ENCODE measurements at regions not wholly inside any gene's neighbourhood (a gene's known extent, or its start where the extent isn't known, plus 50 kb on each side); places are given as distances from the start of the nearest gene placed in this dataset.

DNA sequence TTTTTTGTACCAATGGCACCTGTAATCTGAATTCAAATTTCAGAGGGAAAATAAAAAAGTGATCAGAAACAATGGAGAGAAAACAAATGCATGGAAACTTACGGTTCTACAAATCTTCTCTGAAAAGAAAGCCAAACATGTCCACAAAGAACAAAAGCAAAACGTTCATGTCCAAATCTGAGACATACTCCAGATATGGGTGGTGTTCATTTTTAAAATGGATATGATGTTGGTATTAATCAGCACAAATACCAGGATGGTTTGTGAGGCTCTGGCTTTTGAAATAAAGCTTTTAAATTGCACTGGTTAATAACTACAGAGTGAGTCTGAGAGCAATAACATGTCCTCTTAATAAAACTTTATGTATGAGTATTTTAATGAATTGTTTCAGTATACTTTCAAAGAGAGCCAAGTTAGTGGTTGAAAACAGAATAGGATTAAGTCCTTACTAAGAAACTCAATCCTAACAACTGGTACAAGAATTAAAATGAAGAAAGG is 366.4 kb downstream of the INHBA start:
- Mint-ChIP-seq H3K9me3 (ENCODE audit: low read depth) (peaks cover 3% of the 10 kb centered on the region), H3K4me1 (no peaks in the 10 kb centered on the region), H3K27me3 (no peaks in the 10 kb centered on the region), H3K4me3 (no peak overlapping the region), H3K36me3 (no peaks in the 10 kb centered on the region), H3K27ac (no peak overlapping the region)
- ATAC-seq (no peak), DNase-seq (no peak)
- CTCF ChIA-PET, result no interaction called here

GRCh38 chr7:41334071-41334862 is 368.6 kb downstream of the INHBA start:
- Mint-ChIP-seq H3K27ac (no peak overlapping the region), H3K9me3 (ENCODE audit: low read depth) (peaks cover 5% of the 10 kb centered on the region), H3K4me3 (no peak overlapping the region), H3K27me3 (no peaks in the 10 kb centered on the region), H3K36me3 (no peaks in the 10 kb centered on the region), H3K4me1 (no peaks in the 10 kb centered on the region)
- ATAC-seq, result no peak
- DNase-seq, result no peak
- CTCF ChIA-PET, result no interaction called here

DNA sequence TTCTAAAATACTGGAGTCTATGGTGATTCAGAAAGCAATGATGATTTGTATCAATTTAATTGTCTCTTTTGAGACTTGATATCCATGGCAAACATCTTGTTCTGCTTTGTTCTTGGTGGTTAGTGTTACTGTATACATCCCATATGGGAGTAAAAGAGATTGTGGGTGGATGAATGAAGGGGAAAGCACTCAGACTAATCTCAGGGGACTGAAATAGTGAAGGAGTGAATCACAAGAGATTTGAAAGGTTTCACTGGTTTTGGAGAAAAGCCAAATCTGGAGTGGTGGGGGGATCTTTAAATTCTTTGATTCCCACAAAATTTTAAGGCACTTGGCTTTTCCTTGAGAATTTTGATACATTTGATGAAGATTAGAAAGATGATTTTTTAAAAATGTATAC is 369.4 kb downstream of the INHBA start:
- H3K9me3 Mint-ChIP-seq (ENCODE audit: low read depth), result peaks cover 5% of the 10 kb centered on the region
- H3K36me3 Mint-ChIP-seq, result no peaks in the 10 kb centered on the region
- no peak overlapping the region for H3K27ac Mint-ChIP-seq
- DNase-seq (no peak), ATAC-seq (no peak)
- CTCF ChIA-PET, result no interaction called here
- no peaks in the 10 kb centered on the region for H3K4me1 Mint-ChIP-seq
- H3K4me3 Mint-ChIP-seq, result no peak overlapping the region
- H3K27me3 Mint-ChIP-seq, result no peaks in the 10 kb centered on the region

DNA sequence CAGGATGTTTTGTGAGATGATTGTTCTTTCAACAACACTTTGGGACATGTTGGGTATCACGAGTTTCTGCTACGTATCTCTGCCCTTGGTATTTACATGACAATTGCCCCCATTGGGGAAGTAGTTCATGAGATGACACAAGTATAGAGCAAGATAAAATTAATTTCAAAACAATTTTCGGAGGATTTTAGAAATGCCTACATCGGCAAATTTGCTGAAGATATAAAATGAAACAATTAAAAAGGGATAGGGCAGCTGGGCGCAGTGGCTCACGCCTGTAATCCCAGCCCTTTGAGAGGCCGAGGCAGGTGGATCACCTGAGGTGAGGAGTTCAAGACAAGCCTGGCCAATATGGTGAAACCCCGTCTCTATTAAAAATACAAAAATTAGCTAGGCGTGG is 371.7 kb downstream of the INHBA start:
- Mint-ChIP-seq H3K9me3 (ENCODE audit: low read depth) (peaks cover 5% of the 10 kb centered on the region), H3K27ac (no peak overlapping the region), H3K4me1 (no peaks in the 10 kb centered on the region), H3K36me3 (no peaks in the 10 kb centered on the region), H3K4me3 (no peak overlapping the region), H3K27me3 (no peaks in the 10 kb centered on the region)
- ATAC-seq (no peak), DNase-seq (no peak)
- CTCF ChIA-PET, result no interaction called here

- H3K4me3 Mint-ChIP-seq, result no peak overlapping the region
- peaks cover 8% of the 10 kb centered on the region for H3K9me3 Mint-ChIP-seq (ENCODE audit: low read depth)
- ATAC-seq, result no peak
- CTCF ChIA-PET, result no interaction called here
- H3K27ac Mint-ChIP-seq, result no peak overlapping the region
- no peaks in the 10 kb centered on the region for H3K4me1 Mint-ChIP-seq
- no peaks in the 10 kb centered on the region for H3K36me3 Mint-ChIP-seq
- no peaks in the 10 kb centered on the region for H3K27me3 Mint-ChIP-seq
- no peak for DNase-seq
These were observed 374.3 kb downstream of the INHBA start for GRCh38 chr7:41328544-41328943.

DNA sequence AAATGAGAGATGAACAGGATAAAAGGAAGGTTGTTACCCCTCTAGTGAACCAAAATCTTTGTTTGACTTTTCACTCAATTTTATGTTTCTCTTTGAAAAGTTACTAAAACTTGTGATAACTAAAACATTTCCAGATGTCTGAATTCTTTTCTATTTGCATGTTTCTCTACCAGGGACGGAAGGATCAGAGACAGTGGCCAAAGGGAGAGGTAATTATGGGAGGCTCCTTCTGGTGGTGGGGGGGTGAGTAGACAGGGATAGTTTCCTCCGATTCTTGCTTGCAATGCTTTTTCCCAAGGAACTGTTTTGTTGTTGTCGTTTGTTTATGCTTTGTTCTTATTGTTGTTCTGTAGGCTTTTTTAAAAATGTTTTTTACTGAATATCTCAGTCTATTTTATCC is 374.8 kb downstream of the INHBA start:
- no peaks in the 10 kb centered on the region for H3K27me3 Mint-ChIP-seq
- H3K4me3 Mint-ChIP-seq, result no peak overlapping the region
- CTCF ChIA-PET, result no interaction called here
- H3K36me3 Mint-ChIP-seq, result no peaks in the 10 kb centered on the region
- peaks cover 8% of the 10 kb centered on the region for H3K9me3 Mint-ChIP-seq (ENCODE audit: low read depth)
- no peaks in the 10 kb centered on the region for H3K4me1 Mint-ChIP-seq
- no peak for DNase-seq
- no peak for ATAC-seq
- H3K27ac Mint-ChIP-seq, result no peak overlapping the region

- CTCF ChIA-PET, result no interaction called here
- no peaks in the 10 kb centered on the region for H3K27me3 Mint-ChIP-seq
- DNase-seq (no peak), ATAC-seq (no peak)
- peaks cover 8% of the 10 kb centered on the region for H3K9me3 Mint-ChIP-seq (ENCODE audit: low read depth)
- no peak overlapping the region for H3K4me3 Mint-ChIP-seq
- H3K36me3 Mint-ChIP-seq, result no peaks in the 10 kb centered on the region
- no peaks in the 10 kb centered on the region for H3K4me1 Mint-ChIP-seq
- no peak overlapping the region for H3K27ac Mint-ChIP-seq
These were observed 376.3 kb downstream of the INHBA start for GRCh38 chr7:41326616-41327015.

- Mint-ChIP-seq H3K4me1 (no peaks in the 10 kb centered on the region), H3K27ac (no peak overlapping the region), H3K27me3 (no peaks in the 10 kb centered on the region), H3K9me3 (ENCODE audit: low read depth) (peaks cover 5% of the 10 kb centered on the region), H3K36me3 (no peaks in the 10 kb centered on the region), H3K4me3 (no peak overlapping the region)
- CTCF ChIA-PET, result interaction anchor here (0.7 kb wide), 1 partner anchor 358 kb away, joined by 5 read pairs; no protein-coding TSS in a partner anchor
- no peak for DNase-seq
- no peak for ATAC-seq
These were observed 379.1 kb downstream of the INHBA start for GRCh38 chr7:41323806-41324205.

DNA sequence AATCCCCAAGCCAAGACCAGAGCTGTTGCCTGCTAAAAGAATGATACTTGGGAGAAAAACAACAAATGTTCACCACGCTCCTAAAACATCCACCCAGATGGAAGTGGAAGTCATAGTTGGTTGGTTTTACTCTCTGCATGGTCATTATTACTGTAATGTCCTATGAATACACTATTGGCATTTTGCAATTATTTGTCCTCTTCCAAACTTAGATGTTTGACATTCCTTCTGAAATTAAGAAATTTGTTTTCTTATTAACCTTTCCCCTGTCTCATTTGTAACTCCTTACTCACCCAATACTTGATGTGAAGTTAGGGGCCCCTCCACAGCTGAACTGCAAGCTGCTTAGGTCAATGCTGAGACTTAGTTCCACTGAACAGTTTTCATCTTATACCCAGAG is 383.3 kb downstream of the INHBA start:
- Mint-ChIP-seq H3K4me1 (no peaks in the 10 kb centered on the region), H3K27ac (no peak overlapping the region), H3K4me3 (no peak overlapping the region), H3K27me3 (no peaks in the 10 kb centered on the region), H3K9me3 (ENCODE audit: low read depth) (peaks cover 9% of the 10 kb centered on the region), H3K36me3 (no peaks in the 10 kb centered on the region)
- no peak for DNase-seq
- no peak for ATAC-seq
- CTCF ChIA-PET, result no interaction called here

DNA sequence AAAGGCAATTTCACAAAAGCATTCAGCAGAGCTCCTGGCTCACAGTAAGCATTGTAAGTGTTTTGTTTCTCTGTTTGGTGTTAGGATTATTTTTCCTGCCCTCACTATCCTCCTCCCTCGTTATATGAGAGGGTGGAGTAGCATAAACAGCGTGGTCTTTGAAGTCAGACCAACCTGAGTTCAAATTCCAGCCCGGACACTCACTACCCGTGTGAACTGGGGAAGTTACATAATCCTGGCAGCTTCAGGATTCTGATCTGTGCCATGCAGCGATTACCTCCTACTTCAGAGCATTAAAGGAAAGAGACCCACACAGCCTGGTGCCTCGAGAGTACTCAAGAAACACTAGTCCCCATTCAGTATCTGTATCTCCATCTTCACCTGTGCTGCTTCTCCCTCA is 386.5 kb downstream of the INHBA start:
- Mint-ChIP-seq H3K36me3 (no peaks in the 10 kb centered on the region), H3K4me3 (no peak overlapping the region), H3K4me1 (no peaks in the 10 kb centered on the region), H3K27me3 (no peaks in the 10 kb centered on the region), H3K9me3 (ENCODE audit: low read depth) (peaks cover 9% of the 10 kb centered on the region), H3K27ac (no peak overlapping the region)
- no peak for DNase-seq
- no peak for ATAC-seq
- CTCF ChIA-PET, result no interaction called here

- no peaks in the 10 kb centered on the region for H3K36me3 Mint-ChIP-seq
- no peaks in the 10 kb centered on the region for H3K27me3 Mint-ChIP-seq
- CTCF ChIA-PET, result no interaction called here
- H3K4me1 Mint-ChIP-seq, result no peaks in the 10 kb centered on the region
- peaks cover 9% of the 10 kb centered on the region for H3K9me3 Mint-ChIP-seq (ENCODE audit: low read depth)
- no peak for ATAC-seq
- H3K27ac Mint-ChIP-seq, result no peak overlapping the region
- DNase-seq, result no peak
- H3K4me3 Mint-ChIP-seq, result no peak overlapping the region
These were observed 387.1 kb downstream of the INHBA start for GRCh38 chr7:41315764-41316163.

DNA sequence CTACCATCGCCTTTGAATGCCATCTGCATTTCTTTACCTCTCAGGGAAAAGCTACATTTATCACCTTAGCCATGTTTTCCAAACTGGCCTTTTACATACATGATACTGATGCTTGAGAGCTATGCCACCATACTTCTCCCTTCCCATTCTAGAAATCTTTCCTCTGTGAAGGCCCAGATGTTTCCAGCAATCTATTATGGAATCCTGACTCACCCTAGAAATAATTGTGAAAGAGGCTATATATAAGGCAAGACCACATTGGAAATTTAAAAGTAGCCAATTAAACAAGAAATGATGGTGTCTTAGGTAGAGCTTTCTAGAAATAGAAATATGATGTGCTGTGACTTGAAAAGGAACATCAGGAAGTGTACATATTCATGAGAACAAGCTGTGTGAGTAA is 389.7 kb downstream of the INHBA start:
- H3K27ac Mint-ChIP-seq, result no peak overlapping the region
- DNase-seq (no peak), ATAC-seq (no peak)
- CTCF ChIA-PET, result no interaction called here
- no peak overlapping the region for H3K4me3 Mint-ChIP-seq
- H3K4me1 Mint-ChIP-seq, result no peaks in the 10 kb centered on the region
- peaks cover 4% of the 10 kb centered on the region for H3K9me3 Mint-ChIP-seq (ENCODE audit: low read depth)
- no peaks in the 10 kb centered on the region for H3K36me3 Mint-ChIP-seq
- no peaks in the 10 kb centered on the region for H3K27me3 Mint-ChIP-seq

DNA sequence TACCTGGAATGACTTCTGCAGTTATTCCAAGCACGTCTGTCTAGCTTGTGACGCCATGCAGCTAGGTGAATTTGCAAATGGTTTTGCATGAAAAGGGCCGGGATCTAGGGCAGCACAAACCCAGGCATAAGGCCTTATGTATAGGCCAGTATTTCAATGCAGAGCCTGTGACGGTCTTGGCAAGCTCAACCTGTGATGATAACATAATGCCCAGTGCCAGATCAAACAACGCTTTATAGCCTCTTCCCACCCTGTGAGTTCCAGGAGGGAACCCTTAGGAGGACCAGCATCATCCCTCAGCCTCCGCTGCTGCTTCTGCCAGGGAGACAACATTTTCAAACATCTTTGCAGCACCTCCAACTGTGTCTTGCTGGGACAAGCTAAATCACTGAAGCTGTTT is 390.7 kb downstream of the INHBA start:
- Mint-ChIP-seq H3K27ac (no peak overlapping the region), H3K27me3 (no peaks in the 10 kb centered on the region), H3K9me3 (ENCODE audit: low read depth) (no peaks in the 10 kb centered on the region), H3K4me1 (no peaks in the 10 kb centered on the region), H3K36me3 (no peaks in the 10 kb centered on the region), H3K4me3 (no peak overlapping the region)
- CTCF ChIA-PET, result no interaction called here
- ATAC-seq, result no peak
- DNase-seq, result no peak

DNA sequence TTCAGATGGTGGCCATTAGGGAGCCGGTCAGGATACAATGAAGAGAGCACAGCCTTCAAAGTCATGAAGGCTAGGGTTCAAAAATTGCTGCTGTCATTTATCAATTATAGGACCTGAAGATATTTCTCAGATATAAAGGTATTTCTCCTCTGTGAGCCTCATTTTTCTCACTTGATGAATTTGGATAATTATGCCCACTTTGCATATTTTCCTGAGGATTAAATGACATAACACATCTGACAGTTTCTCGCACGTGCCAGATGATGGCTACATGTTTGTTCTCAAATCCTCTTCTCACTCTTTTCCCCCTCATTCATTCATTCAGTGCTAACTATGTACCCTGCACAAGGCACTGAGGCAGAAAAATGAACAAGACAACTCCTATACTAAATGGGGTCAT is 391.6 kb downstream of the INHBA start:
- ATAC-seq (no peak), DNase-seq (no peak)
- no peaks in the 10 kb centered on the region for H3K27me3 Mint-ChIP-seq
- H3K36me3 Mint-ChIP-seq, result no peaks in the 10 kb centered on the region
- no peak overlapping the region for H3K27ac Mint-ChIP-seq
- no peak overlapping the region for H3K4me3 Mint-ChIP-seq
- H3K9me3 Mint-ChIP-seq (ENCODE audit: low read depth), result no peaks in the 10 kb centered on the region
- CTCF ChIA-PET, result no interaction called here
- H3K4me1 Mint-ChIP-seq, result no peaks in the 10 kb centered on the region

DNA sequence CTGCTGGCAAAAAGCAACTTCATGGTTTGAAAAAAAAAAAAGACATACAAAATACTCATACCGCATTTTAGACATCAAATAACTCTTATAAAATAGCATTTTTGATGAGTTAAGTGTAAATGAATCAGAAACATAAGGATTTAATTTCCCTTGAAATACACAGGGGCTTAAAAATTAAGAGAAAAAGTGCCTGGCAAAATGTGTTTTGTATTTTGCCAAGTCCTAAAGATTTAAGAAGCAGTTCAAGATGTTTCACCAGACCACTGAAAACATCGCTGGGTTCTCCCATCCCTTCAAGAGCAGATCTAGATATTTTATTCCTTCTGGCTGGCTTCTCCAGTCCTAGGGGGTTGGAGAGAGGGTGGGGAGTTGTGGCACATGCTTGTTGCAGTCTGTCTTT is 396.4 kb downstream of the INHBA start:
- Mint-ChIP-seq H3K36me3 (no peaks in the 10 kb centered on the region), H3K4me3 (no peak overlapping the region), H3K27ac (no peak overlapping the region), H3K27me3 (no peaks in the 10 kb centered on the region), H3K9me3 (ENCODE audit: low read depth) (peaks cover 2% of the 10 kb centered on the region), H3K4me1 (no peaks in the 10 kb centered on the region)
- ATAC-seq (no peak), DNase-seq (no peak)
- CTCF ChIA-PET, result no interaction called here

Data from activated CD8-positive, alpha-beta memory T cell treated with anti-CD3 and anti-CD28 coated beads, Interleukin-2, amount 10 ng/mL, durations not matched to agents 7 days and 5 days (primary cell).